GM18502 (cell line): ENCODE measurements at regions not wholly inside any gene's neighbourhood (a gene's known extent, or its start where the extent isn't known, plus 50 kb on each side); places are given as distances from the start of the nearest gene placed in this dataset.
"Not testable (repeated sequence)": the region's sequence is repeated elsewhere in the genome, so short reads cannot be mapped to it uniquely, and the experiment has no call there.

ENCODE experiments used
- ATAC-seq: cut with Tn5 transposase; IDR thresholded peaks from one replicate; pipeline ENCODE4 v1.9.1; 2021; ENCODE audit warnings: mild to moderate bottlenecking; ENCODE audit not compliant: unreplicated experiment, poor library complexity

DNA sequence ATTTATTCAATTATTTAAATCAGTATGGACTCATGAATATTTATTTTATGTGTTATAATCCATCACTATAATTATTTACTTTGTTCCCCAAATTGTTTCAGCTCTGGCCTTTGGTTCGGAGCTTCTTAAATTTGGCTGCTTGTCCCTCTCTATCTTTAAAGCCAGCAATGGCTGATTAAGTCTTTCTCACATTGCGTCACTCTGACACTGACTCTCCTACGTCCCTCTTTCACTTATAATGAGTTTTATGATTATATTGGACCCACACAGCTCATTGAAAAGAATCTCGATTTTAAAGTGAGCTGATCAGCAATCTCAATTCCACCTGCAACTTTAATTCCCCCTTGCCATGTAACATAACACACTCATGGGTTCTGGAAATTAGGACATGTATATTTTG lies 185.2 kb upstream of the SLC39A10 start:
- ATAC-seq = no peak

DNA sequence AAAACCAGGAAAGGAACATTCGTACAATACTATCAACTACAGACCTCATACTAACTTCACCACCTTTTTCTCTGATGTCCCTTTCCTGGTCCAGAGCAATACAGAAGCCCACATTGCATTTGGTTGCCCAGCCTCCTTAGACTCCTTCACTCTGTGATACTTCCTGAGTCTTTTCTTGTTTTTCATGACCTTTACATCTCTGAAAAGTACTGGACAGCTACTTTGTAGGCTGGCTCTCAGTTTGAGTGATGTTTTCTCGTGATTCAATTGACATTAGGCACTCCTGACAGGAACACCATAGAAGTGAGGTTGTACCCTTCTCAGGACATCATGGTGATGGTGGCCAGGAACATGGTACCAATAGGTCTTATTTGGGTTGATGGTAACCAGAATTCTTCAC lies 185.9 kb upstream of the SLC39A10 start:
- peak; percentile 8 for ATAC-seq

DNA sequence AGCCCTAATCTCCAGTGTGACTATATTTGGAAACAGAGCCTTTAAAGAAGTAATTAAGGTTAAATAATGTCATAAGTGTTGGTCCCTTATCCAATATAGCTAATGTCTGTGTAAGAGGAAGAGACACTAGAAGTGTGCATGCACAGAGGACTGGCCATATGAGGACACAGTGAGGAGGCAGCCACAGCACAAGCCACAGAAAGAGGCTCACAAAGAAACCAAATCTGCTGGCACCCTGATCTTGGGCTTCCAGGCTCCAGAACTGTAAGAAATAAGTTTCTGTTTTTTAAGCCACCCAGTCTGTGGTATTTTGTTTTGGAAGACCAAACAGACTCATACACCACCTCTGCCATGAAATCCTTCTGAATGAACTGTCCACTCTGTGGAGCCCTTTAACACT lies 186.4 kb upstream of the SLC39A10 start:
- ATAC-seq = peak; percentile 33

DNA sequence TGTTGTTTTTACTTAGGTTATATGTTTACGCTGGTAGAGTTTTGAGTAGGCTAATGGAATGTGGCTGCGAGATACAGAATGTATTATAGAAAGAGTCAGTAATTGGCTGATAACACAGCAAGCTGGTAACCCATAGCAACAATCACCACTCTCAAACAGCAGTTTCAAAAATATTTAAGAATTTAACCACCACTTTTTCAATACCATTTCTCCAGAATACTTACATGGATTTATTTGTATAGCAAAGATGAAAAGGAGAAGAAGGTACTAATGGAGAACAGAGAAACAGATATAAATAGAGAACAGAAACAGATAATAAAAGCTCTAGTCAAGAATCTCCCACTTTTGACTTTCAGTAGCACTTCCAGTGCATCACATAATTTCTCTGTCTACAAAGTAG lies 188.3 kb upstream of the SLC39A10 start:
- ATAC-seq = peak; percentile 83

DNA sequence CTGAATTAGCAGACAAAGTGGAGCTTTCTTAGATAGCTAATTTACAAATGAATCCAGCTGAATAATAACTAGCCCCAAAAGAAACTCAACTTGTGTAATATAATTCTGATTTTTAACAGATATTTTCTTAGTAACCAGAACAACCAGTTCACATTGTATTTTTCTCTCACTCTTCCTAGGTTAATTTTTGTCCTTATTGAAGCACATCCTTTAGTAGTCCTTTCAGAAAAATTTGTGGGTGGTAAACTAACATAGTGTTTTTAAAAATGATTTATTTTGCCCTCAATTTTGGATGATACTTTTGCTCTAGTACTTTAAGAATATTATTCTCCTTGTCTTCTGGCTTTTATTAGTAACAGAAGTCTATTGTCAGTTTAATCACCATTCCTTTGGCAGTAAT lies 190.6 kb upstream of the SLC39A10 start:
- ATAC-seq = no peak

DNA sequence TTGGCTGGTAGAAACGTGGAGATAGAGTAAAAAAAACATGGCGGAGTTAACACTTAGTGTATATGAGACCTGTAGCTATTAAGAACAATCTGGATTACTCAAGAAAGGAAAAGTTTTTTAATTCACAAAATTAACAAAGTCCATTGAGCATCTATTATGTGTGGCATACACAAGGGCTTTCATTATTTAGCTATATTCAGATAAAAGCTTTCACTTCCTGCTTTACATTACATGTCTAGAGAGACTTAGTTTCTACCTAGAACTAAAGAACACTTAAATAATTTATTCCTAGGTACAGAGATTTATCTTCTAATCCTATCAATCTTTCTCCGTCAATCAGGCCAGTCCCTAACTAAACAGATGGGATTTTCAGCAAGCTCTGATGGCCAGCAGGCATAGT lies 196.0 kb upstream of the SLC39A10 start:
- ATAC-seq = no peak

DNA sequence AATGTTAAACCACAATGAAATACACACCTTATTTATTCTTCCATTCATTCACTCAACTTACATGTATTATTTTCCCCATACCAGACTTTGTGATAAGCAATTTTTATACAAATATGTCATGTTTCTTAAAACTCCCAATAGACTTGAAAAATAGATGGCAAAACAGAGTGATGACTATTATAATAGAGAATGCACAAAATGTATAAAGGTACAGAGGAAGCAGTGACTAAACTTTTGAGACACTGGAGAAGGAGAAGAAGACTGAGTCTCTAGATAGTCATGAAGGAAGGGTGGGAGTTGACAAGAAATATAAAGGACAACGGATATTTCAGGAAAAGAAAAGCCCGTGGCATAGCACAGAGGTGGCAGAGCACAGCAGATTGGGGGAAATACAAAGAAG lies 198.1 kb upstream of the SLC39A10 start:
- no peak for ATAC-seq

DNA sequence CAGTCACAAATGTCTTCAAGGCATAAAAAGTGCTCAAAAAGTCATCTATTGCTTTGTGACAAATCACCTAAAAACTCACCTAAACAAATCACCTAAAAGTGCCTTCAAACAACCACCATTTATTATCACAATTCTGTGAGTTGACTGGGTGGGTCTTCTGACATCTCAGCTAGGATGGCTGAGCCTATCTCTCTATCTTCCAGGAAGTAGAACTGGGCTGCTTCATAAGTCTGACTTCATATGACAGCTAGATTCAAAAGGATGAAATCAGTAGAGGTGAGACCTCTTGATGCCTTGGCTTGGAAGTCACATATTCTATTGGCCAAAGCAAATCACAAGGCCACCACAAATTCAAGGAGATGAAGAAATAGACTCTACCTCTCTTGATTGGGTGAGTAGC lies 199.2 kb upstream of the SLC39A10 start:
- ATAC-seq = no peak

DNA sequence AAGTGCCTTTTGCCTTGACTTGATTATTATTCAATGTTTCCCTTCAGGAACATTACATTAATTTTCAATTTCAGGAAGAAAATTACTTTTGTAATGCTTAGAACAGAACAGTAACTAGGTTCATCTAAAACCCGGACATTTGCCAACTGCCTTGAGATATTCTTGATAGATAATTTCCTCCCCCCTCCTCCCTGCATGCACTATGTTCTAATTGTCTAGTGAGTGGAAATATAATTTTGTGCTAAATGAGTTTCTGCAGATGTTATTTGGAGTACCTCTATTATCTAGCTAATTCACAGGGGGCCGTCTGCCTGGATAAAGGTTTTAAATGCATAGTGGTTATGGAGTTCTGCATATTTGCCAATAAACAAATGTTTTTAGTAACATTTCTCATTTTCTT lies 200.3 kb upstream of the SLC39A10 start:
- ATAC-seq = no peak

DNA sequence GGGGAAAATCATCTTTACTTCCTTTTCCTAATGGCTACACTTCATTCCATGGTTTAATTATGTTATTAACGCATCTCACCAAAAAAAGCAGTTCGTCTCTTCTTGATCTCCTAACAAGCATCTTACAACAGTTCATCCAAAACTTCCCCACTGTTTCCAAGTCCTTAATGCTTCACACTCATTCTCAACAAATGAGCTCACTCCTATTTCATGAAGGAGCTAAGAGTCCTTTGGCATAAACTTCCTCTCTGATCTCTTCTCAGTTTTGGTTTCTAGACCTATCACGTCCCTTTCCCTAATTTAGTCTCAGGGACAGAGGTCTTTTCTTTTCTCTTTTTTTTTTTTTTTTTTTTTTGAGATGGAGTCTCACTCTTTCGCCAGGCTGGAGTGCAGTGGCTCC lies 205.9 kb upstream of the SLC39A10 start:
- ATAC-seq = no peak

DNA sequence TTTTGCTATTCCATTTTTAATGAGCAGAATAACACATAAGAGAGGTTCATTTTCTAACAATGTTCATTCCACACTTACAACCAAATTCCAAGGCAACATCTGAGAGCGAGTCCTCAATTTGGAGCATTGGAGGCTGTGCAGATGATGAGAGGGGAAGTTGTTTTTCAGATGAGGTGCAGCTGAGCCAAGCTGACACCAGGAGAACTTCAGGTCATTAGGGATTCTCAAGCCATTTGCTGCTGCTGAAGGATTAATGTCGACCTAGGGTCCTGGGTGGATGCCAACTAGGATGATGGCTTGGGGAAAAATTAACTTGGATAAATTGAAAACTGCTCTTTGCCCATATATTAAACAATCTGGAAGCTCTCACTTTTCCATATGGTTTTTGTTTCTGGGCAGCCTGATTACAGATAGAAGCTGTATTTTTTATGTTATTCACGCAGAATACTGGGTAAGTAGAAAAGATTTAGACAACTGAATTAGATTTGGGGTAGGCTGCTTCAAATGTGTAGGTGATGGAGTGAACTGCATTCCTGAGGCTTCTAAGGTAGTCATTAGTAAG lies 206.4 kb upstream of the SLC39A10 start:
- ATAC-seq = no peak

DNA sequence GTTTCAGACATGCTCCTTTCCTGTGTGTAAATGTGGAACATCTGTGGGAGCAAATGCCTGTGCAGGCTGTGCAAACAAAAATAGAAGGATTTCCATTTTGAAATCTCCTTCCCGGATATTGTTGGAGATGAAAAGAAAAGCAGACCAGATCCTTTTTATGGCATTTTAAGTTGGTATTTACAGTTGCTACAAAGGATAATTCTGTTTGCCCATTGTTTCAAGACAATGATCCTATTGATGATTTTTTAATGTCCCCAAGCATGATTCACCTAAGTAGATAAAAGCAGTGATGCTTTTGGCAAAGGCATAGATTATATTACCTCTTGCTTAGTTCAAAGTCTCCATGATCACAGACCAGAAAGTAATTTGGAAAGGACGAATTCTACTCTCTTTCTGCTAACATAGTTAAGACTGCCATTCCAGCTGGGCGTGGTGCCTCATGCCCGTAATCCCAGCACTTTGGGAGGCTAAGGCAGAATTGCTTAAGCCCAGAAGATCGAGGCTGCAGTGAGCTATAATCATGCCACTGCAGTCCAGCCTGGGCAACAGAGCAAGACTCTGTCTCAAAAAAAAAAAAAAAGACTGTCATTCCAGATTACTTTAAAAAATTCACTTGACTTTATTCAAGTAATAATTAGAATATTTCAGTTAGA lies 209.6 kb upstream of the SLC39A10 start:
- ATAC-seq = no peak

DNA sequence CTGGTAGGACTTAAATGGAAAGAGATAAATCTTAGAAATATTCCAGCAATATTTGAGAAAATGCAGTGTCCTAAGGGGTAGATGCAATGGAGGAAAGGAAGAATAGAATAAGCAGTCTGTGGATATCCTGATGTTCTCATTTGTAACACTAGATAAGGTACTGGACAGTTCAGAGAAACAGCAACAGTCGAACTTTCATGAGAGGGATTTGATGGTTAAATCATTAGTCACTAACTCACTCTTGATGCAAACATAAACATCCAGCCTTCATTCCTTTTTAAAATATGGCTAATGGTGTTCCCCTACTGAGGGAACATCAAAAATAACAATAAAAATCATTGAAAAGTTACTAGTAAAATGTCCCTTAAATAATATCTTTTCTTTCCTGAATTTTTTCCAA lies 211.4 kb upstream of the SLC39A10 start:
- ATAC-seq = no peak

DNA sequence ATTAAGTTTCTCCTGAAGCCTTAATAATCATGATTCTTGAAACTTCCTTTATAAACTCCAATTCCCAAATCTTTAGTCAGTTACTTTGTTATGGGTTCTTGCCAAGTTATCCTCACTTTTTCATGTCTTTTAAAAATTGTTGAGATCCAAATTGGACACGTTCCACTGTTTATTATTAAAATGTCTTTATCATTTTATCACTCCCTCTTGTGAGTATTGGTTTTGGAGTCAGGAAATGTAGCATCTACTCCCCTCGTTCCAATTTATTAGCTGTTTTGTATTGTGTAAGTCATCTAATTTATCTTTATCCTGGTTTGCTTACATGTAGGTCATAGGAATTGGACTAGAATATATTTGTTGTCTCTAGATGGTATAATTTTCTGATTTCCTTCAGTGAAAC lies 213.1 kb upstream of the SLC39A10 start:
- ATAC-seq = no peak

DNA sequence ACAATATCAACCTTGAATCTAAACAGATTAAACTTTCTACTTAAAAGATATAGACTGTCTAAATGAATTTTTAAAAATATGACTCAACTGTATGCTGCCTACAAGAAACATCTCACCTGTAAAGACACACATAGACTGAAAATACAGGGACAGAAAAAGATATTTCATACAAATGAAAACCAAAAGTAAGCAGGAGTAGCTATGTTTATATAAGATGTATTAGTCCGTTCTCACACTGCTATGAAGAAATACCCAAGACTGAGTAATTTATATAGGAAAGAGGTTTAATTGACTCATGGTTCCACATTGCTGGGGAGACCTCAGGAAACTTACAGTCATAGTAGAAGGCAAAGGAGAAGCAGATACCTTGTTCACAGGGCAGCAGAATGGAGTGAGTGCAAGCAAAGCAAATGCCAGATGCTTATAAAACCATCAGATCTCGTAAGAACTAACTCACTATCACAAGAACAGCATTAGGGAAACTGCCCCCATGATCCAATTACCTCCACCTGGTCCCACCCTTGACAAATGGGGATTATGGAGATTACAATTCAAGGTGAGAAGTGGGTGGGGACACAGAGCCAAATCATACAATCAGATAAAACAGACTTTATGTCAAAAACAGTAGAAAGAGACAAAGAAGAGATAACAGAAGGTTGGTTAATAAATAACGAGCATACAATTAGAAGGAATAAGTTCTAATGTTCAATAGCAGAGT lies 214.4 kb upstream of the SLC39A10 start:
- no peak for ATAC-seq

DNA sequence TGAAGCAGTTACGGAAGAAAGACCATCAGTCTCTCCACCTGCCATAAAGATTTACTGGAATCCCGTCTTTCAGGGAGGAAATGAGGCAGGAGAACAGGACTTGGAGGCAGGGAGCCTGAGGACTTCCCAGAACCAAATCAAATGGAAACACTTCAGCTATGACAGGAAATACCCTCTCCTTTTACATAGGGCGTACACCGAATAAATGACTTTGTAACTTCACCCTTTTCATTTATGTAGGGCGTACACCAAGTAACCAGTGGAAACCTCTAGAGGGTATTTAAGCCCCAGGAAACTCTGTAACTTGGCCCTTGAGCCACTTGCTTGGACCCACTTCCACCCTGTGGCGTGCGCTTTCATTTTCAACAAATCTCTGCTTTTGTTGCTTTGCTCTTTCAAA lies 218.3 kb upstream of the SLC39A10 start:
- no peak for ATAC-seq

DNA sequence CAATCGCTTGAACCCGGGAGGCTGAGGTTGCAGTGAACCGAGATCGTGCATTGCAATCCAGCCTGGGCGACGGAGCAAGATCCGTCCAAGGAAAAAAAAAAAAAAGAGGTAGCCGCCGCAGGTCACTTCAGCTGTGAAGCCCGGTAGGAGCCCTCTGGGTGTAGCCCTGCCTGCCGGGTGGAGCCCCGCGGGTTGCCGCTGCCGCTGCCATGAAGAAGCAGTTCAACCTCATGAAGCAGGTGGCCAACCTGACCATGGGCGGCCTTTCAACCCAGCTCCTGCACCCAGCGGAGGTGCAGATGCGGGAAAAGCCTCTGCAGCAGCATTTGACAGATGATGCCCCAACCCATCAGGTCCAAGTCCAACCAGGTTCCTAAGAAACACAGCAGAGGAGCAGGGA lies 219.5 kb upstream of the SLC39A10 start:
- no peak for ATAC-seq

DNA sequence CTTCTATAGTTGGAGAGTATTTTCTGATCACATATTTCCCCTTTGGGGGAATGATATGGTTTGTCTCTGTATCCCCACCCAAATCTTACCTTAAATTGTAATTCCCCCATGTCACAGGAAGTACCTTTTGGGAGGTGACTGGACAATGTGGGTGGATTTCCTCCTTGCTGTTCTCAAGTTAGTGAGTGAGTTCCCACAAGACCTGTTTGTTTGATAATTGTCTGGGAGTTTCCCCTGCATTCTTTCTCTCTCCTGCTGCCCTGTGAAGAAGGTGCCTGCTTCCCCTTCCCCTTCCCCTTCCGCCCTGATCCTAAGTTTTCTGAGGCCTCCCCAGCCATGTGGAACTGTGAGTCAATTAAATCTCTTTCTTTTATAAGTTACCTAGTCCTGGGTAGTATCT lies 222.7 kb upstream of the SLC39A10 start:
- ATAC-seq = no peak

DNA sequence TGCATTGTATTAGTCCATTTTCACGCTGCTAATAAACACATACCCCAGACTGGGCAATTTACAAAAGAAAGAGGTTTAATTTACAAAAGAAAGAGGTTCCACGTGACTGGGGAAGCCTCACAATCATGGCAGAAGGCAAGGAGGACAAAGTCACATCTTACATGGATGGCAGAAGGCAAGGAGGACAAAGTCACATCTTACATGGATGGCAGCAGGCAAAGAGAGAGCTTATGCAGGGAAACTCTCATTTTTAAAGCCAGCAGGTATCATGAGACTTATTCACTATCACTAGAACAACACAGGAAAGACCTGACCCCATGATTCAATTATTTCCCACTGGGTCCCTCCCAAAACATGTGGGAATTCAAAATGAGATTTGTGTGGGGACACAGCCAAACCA lies 223.3 kb upstream of the SLC39A10 start:
- not testable (repeated sequence) for ATAC-seq

DNA sequence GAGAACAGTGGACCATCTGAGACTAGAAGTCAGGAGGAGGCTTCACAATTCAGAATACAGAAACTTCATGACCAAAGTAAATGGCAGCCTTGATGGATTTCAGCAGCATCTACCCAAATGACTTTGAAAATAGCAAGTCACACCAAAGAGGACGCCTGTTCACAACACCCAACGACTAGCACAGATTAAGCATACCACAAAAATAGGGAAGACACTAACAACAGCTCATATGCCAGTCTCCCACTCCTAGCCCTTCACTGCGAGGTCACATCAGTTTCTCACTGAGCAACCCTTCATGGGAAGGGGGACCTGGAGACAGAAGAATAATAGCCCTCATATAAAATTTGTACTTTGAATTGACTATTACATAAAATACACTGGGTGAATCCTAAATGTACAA lies 228.4 kb upstream of the SLC39A10 start:
- ATAC-seq = no peak

DNA sequence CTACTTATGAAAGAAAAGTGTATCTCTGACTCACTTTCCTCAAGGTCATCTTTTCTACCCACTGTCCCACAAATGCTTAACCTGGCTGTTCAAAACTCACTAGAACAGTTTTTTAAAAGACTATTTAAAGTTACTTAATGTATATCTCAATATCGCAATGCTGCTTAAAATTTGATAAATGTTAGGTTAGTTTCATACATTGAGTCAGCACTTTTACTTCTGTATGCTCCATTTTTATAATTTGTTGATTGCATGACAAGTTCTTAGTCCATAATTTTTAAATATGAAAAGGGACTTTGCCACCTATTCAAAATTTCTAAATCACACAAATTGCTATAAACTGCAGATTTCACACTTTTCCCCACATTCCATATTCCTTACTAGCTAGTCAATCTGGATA lies 231.7 kb upstream of the SLC39A10 start:
- no peak for ATAC-seq

DNA sequence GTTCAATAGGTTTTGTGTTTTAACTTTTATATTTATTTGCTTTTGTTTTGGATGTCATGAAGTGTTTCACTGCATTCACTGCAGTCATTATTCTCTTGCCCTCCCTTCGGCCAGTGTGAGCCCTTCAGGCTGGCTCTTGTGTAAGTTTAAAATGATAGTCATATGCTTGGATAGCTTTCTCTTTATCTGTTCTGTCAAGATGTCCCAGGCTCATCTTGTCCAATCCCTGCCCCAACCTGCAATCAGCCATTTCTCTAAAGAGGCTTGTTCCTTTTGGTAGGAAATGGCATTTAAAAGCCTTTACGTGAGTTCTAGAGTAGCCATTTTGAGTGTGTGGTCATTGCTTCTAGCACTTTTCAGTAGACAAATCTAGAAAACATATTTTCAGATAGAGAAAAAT lies 238.0 kb upstream of the SLC39A10 start:
- ATAC-seq = no peak
